Central memory CD8-positive, alpha-beta T cell (primary cell): ENCODE measurements at regions not wholly inside any gene's neighbourhood (a gene's known extent, or its start where the extent isn't known, plus 50 kb on each side); places are given as distances from the start of the nearest gene placed in this dataset.

Source experiments
- ATAC-seq: fragments of 150-1000 bp; cut with Tn5 transposase; replicated peaks from 2 replicates; pipeline ENCODE4 v1.10.0; 2022; ENCODE audit warnings: mild to moderate bottlenecking, moderate FRiP score, moderate number of reproducible peaks; ENCODE audit not compliant: poor library complexity, severe bottlenecking; ENCODE audit errors: extremely low read depth
- DNase-seq, 2 donors: peaks; one replicate each; pipeline ENCODE4 v3.0.0; 2021; ENCODE audit warnings: low spot score in 2 of 2
- H3K27ac Mint-ChIP-seq: one replicate; pipeline ENCODE4 v1.8.0; 2022; ENCODE audit warnings: low read depth, mild to moderate bottlenecking, moderate library complexity, mixed read lengths
- H3K27me3 Mint-ChIP-seq: one replicate; pipeline ENCODE4 v1.8.0; 2022; ENCODE audit warnings: mixed read lengths
- H3K36me3 Mint-ChIP-seq: one replicate; pipeline ENCODE4 v1.8.0; 2022; ENCODE audit warnings: mild to moderate bottlenecking, moderate library complexity, mixed read lengths; ENCODE audit not compliant: insufficient read depth
- H3K4me1 Mint-ChIP-seq: one replicate; pipeline ENCODE4 v1.8.0; 2022; ENCODE audit warnings: mixed read lengths
- H3K4me3 Mint-ChIP-seq: one replicate; pipeline ENCODE4 v1.8.0; 2022; ENCODE audit warnings: mild to moderate bottlenecking, moderate library complexity, mixed read lengths
- H3K9me3 Mint-ChIP-seq: one replicate; pipeline ENCODE4 v1.8.0; 2022; ENCODE audit warnings: mixed read lengths

- no peak for DNase-seq
- H3K36me3 Mint-ChIP-seq: peaks cover 1% of the 10 kb centered on the region
- H3K4me1 Mint-ChIP-seq: no peaks in the 10 kb centered on the region
- no peaks in the 10 kb centered on the region for H3K9me3 Mint-ChIP-seq
- ATAC-seq: no peak
- no peaks in the 10 kb centered on the region for H3K27me3 Mint-ChIP-seq
- H3K27ac Mint-ChIP-seq: no peak overlapping the region
- H3K4me3 Mint-ChIP-seq: no peak overlapping the region
Observed at GRCh38 chr4:71237641-71238040, 101.2 kb upstream of the SLC4A4 start.

GRCh38 chr4:71239365-71239764 is 99.5 kb upstream of the SLC4A4 start:
- no peak for ATAC-seq
- H3K36me3 Mint-ChIP-seq: peaks cover 1% of the 10 kb centered on the region
- H3K4me1 Mint-ChIP-seq: no peaks in the 10 kb centered on the region
- H3K27me3 Mint-ChIP-seq: no peaks in the 10 kb centered on the region
- H3K4me3 Mint-ChIP-seq: no peak overlapping the region
- no peaks in the 10 kb centered on the region for H3K9me3 Mint-ChIP-seq
- H3K27ac Mint-ChIP-seq: no peak overlapping the region
- no peak for DNase-seq

DNA sequence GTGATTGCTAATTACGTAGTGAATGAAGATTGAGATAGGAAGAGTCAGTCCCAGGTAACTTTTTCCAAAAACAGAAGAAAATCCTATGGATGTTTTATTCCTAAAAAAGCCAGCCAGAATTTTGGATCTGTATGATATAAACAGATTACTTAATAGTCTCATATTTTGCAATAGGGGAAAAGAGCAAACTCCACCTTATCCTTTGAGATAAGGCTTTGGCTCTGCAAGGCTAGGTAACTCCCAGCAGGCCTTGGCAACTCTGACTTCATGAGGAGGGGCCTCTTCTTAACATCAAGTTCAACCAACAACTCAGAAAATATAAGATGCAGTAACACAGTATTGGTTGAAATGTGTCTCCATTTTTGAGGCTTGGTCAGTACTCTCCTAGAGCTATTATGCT is 98.7 kb upstream of the SLC4A4 start:
- Mint-ChIP-seq H3K4me1 (no peaks in the 10 kb centered on the region), H3K9me3 (no peaks in the 10 kb centered on the region), H3K36me3 (peaks cover 1% of the 10 kb centered on the region), H3K27me3 (no peaks in the 10 kb centered on the region), H3K4me3 (no peak overlapping the region), H3K27ac (no peak overlapping the region)
- no peak for DNase-seq
- no peak for ATAC-seq

GRCh38 chr4:71241501-71242288 is 97.1 kb upstream of the SLC4A4 start:
- Mint-ChIP-seq H3K4me3 (no peak overlapping the region), H3K36me3 (peaks cover 1% of the 10 kb centered on the region), H3K27me3 (no peaks in the 10 kb centered on the region), H3K4me1 (no peaks in the 10 kb centered on the region), H3K9me3 (no peaks in the 10 kb centered on the region), H3K27ac (no peak overlapping the region)
- no peak for DNase-seq
- no peak for ATAC-seq

GRCh38 chr4:71243091-71243833 is 95.6 kb upstream of the SLC4A4 start:
- DNase-seq (no peak), ATAC-seq (no peak)
- no peak overlapping the region for H3K27ac Mint-ChIP-seq
- no peak overlapping the region for H3K4me3 Mint-ChIP-seq
- H3K36me3 Mint-ChIP-seq: peaks cover 1% of the 10 kb centered on the region
- H3K9me3 Mint-ChIP-seq: no peaks in the 10 kb centered on the region
- no peaks in the 10 kb centered on the region for H3K27me3 Mint-ChIP-seq
- H3K4me1 Mint-ChIP-seq: no peaks in the 10 kb centered on the region

GRCh38 chr4:71247706-71248105 is 91.1 kb upstream of the SLC4A4 start:
- no peak overlapping the region for H3K27ac Mint-ChIP-seq
- no peak for ATAC-seq

GRCh38 chr4:71251261-71251660 is 87.6 kb upstream of the SLC4A4 start:
- DNase-seq (no peak), ATAC-seq (no peak)
- peaks cover 5% of the 10 kb centered on the region for H3K4me1 Mint-ChIP-seq
- H3K27ac Mint-ChIP-seq: no peak overlapping the region
- H3K9me3 Mint-ChIP-seq: no peaks in the 10 kb centered on the region
- H3K4me3 Mint-ChIP-seq: no peak overlapping the region
- no peaks in the 10 kb centered on the region for H3K27me3 Mint-ChIP-seq
- no peaks in the 10 kb centered on the region for H3K36me3 Mint-ChIP-seq

More at GRCh38 chr4:71247706-71248105, 91.1 kb upstream of the SLC4A4 start:
- Mint-ChIP-seq H3K4me1 (no peaks in the 10 kb centered on the region), H3K36me3 (no peaks in the 10 kb centered on the region), H3K27me3 (no peaks in the 10 kb centered on the region), H3K9me3 (no peaks in the 10 kb centered on the region), H3K4me3 (no peak overlapping the region)
- no peak for DNase-seq

DNA sequence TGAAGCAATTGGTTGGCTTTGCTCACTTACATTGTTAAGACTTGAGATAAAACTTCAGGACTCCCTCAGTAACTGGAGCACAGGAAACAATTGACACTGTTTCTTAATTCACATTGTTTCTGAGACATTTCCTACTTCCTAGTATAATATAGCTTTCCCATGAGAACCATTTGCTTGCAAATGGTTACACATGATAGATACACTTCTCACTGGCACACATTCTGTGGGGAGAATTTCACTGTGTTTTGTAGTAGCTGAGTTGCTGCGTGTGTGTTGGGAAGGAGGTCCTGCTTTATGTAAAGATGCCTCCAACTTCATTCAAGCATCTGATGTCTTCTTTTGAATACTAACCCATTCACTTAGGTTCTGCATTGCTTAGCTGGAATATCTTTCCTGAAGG is 85.3 kb upstream of the SLC4A4 start:
- H3K36me3 Mint-ChIP-seq: no peaks in the 10 kb centered on the region
- H3K27ac Mint-ChIP-seq: no peak overlapping the region
- DNase-seq (no peak), ATAC-seq (no peak)
- H3K9me3 Mint-ChIP-seq: no peaks in the 10 kb centered on the region
- H3K4me1 Mint-ChIP-seq: peaks cover 5% of the 10 kb centered on the region
- no peaks in the 10 kb centered on the region for H3K27me3 Mint-ChIP-seq
- no peak overlapping the region for H3K4me3 Mint-ChIP-seq

DNA sequence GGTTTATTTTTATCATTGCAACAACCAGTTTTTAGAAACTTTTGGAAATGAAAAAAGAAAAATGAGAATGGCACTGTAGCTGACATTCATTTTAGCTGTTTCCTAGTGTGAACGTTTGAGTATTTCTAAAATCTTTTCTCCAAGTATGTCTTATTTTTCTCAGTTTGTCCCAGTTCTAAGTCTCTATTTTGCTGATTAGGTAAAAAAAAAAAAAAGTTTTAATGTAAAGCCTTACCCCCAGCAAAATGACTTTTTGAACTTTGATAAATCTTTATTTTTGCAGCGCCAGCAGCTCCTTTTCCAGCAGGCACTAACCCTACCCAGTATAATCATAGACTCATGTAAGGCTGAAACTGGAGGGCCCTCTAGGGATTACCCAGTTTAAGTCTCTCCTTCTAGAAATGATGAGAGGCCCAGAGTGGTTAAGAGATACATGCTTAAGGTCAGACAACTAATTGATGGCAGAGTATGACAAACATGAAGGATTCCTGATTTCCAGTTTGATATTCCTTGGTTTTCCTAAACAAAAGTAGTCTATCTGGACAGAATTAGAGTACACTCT is 84.3 kb upstream of the SLC4A4 start:
- no peak overlapping the region for H3K4me3 Mint-ChIP-seq
- H3K4me1 Mint-ChIP-seq: peaks cover 5% of the 10 kb centered on the region
- DNase-seq (no peak), ATAC-seq (no peak)
- H3K36me3 Mint-ChIP-seq: no peaks in the 10 kb centered on the region
- H3K9me3 Mint-ChIP-seq: no peaks in the 10 kb centered on the region
- no peaks in the 10 kb centered on the region for H3K27me3 Mint-ChIP-seq
- no peak overlapping the region for H3K27ac Mint-ChIP-seq

GRCh38 chr4:71255976-71256375 is 82.8 kb upstream of the SLC4A4 start:
- Mint-ChIP-seq H3K27me3 (no peaks in the 10 kb centered on the region), H3K4me3 (no peak overlapping the region)

DNA sequence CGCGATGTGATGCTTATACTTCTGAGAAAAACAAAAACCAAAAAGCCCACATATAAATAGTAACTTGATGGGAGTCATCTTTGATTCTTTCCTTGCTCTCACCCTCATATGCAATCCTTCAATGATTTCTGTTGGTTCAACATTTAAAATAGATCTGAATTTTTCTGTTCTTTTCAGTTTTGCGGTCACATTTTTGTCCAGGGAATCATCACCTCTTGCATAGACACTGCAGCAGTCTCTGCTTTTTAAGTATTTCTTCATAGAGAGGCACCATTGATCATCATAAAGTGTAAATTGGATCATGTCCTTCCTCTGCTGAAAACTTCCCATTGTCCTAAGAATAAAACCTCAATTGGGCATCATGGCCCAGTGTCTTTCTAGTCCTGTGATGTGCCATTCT is 81.1 kb upstream of the SLC4A4 start:
- H3K27ac Mint-ChIP-seq: no peak overlapping the region
- H3K36me3 Mint-ChIP-seq: no peaks in the 10 kb centered on the region
- DNase-seq (no peak), ATAC-seq (no peak)
- no peak overlapping the region for H3K4me3 Mint-ChIP-seq
- no peaks in the 10 kb centered on the region for H3K9me3 Mint-ChIP-seq
- H3K4me1 Mint-ChIP-seq: peaks cover 12% of the 10 kb centered on the region
- H3K27me3 Mint-ChIP-seq: no peaks in the 10 kb centered on the region

More at GRCh38 chr4:71255976-71256375, 82.8 kb upstream of the SLC4A4 start:
- DNase-seq (no peak), ATAC-seq (no peak)
- peaks cover 5% of the 10 kb centered on the region for H3K4me1 Mint-ChIP-seq
- no peaks in the 10 kb centered on the region for H3K36me3 Mint-ChIP-seq
- no peak overlapping the region for H3K27ac Mint-ChIP-seq
- no peaks in the 10 kb centered on the region for H3K9me3 Mint-ChIP-seq

- Mint-ChIP-seq H3K4me3 (no peak overlapping the region), H3K9me3 (no peaks in the 10 kb centered on the region), H3K27me3 (no peaks in the 10 kb centered on the region), H3K27ac (no peak overlapping the region), H3K36me3 (no peaks in the 10 kb centered on the region), H3K4me1 (peaks cover 12% of the 10 kb centered on the region)
- no peak for DNase-seq
- no peak for ATAC-seq
Observed at GRCh38 chr4:71258323-71258722, 80.5 kb upstream of the SLC4A4 start.

- Mint-ChIP-seq H3K27ac (no peak overlapping the region), H3K9me3 (no peaks in the 10 kb centered on the region)
- DNase-seq: no peak
Observed at GRCh38 chr4:71259280-71259679, 79.5 kb upstream of the SLC4A4 start.

More at GRCh38 chr4:71259280-71259679, 79.5 kb upstream of the SLC4A4 start:
- Mint-ChIP-seq H3K4me1 (peaks cover 7% of the 10 kb centered on the region), H3K36me3 (no peaks in the 10 kb centered on the region), H3K27me3 (no peaks in the 10 kb centered on the region), H3K4me3 (no peak overlapping the region)
- no peak for ATAC-seq
